C4-2B (cell line): ENCODE measurements at regions not wholly inside any gene's neighbourhood (a gene's known extent, or its start where the extent isn't known, plus 50 kb on each side); places are given as distances from the start of the nearest gene placed in this dataset.

Experiments used
- CTCF ChIP-seq: fragments of 450-650 bp; conservative IDR thresholded peaks from 2 replicates; pipeline ENCODE4 v1.5.1; 2017; ENCODE audit warnings: mild to moderate bottlenecking
- ZFX ChIP-seq: fragments of 450-650 bp; IDR thresholded peaks from 2 replicates; pipeline ENCODE4 v1.6.1; 2017

DNA sequence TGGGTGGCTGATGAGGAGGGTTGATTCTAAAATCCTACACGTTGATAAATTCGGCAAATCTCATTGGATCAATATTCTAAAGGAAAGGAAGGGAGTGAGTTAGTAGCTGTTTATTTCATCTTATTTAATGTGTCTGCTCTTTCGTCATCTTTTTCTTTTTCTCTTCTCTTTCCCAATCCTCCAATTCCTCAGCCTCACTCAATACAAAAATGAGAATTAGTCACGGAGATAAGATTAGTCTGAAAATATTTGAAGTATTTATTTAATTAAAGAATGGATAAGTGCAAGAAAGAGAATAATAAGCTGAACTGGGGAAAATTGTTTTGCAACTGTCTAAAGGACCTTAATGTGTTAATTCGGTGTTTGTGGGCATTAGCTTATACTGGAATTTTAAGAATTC is 1095.1 kb downstream of the DTWD2 start:
- TF ChIP-seq CTCF, result no peak
- no peak for TF ChIP-seq ZFX
